ENCODE measurements at regions not wholly inside any gene's neighbourhood (a gene's known extent, or its start where the extent isn't known, plus 50 kb on each side); places are given as distances from the start of the nearest gene placed in this dataset.
"Not testable (repeated sequence)": the region's sequence is repeated elsewhere in the genome, so short reads cannot be mapped to it uniquely, and the experiment has no call there.

DNA sequence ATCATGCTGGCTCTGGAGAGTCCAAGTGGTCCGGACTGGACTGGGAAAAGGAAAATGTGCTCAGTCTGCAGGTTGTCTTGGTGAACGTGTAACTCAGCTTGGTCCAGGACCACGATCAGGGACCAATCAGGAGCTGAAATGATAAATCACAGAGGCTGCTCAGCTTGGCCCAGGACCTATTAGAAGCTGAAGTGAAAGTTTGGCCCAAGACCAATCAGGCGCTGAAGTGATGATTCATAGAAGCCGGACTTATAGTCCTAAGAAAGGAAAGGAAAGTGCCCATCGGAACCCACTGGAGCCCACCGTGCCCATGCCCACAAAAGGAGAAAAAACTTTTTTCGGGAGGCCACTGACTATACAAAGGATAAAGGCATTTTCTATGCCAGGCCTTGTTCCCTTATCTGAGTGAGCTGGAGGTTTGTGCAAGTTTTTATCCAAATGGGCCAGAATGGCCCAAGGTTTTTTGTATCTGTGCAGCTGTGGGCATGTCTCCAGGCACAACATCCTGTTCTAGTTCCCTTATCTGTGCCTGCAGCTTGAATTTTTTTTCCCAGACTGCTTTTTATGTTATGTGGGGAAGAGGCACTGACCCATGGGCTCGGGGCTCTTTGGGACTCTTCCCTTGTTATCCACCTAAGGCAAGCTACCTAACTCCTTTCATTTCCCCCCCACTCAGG is 194.4 kb downstream of the FAM133A start:
- Histone ChIP-seq H3K9me3 (ENCODE audit: severe bottlenecking) (no peaks in the 10 kb centered on the region), H3K4me3 (ENCODE audit: low read depth, low read length) (no peak overlapping the region), H3K27me3 (ENCODE audit: insufficient read depth, low read depth, severe bottlenecking) (peaks cover 43% of the 10 kb centered on the region), H3K36me3 (no peaks in the 10 kb centered on the region), H3K27ac (no peak overlapping the region)
- no peak for DNase-seq
- TF ChIP-seq, protein P1, sequence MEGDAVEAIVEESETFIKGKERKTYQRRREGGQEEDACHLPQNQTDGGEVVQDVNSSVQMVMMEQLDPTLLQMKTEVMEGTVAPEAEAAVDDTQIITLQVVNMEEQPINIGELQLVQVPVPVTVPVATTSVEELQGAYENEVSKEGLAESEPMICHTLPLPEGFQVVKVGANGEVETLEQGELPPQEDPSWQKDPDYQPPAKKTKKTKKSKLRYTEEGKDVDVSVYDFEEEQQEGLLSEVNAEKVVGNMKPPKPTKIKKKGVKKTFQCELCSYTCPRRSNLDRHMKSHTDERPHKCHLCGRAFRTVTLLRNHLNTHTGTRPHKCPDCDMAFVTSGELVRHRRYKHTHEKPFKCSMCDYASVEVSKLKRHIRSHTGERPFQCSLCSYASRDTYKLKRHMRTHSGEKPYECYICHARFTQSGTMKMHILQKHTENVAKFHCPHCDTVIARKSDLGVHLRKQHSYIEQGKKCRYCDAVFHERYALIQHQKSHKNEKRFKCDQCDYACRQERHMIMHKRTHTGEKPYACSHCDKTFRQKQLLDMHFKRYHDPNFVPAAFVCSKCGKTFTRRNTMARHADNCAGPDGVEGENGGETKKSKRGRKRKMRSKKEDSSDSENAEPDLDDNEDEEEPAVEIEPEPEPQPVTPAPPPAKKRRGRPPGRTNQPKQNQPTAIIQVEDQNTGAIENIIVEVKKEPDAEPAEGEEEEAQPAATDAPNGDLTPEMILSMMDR (IDR thresholded peaks at IDR 0.05; ENCODE audit: low read depth, low read length), result no peak

DNA sequence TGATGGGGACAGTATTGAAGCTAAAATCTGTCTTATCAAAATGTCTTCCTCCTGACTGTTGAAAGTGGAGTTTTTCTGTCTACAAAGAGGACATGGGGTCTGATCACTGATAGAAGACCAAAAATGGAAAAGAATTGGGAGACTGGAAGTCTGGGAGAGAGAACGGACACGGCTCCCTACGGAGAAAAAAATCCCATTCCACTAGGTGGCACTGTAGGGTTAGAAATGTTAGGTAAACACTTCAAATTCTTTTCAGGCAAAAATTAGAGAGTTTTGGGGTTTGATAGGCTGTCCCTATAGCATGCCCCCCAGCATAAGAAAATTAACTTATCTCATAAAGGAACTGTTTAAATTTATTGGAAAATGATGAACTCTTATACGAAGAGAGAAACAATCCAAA is 200.5 kb downstream of the FAM133A start:
- H3K27ac ChIP-seq, result no peak overlapping the region
- peak; percentile 11 for DNase-seq
- H3K36me3 ChIP-seq, result no peaks in the 10 kb centered on the region
- H3K27me3 ChIP-seq (ENCODE audit: insufficient read depth, low read depth, severe bottlenecking), result peaks cover 23% of the 10 kb centered on the region
- H3K9me3 ChIP-seq (ENCODE audit: severe bottlenecking), result peaks cover 2% of the 10 kb centered on the region
- TF ChIP-seq, protein P1 (IDR thresholded peaks at IDR 0.05; ENCODE audit: low read depth, low read length), result peak; percentile 43; the same call in 1 of the 2 replicates
- no peak overlapping the region for H3K4me3 ChIP-seq (ENCODE audit: low read depth, low read length)

DNA sequence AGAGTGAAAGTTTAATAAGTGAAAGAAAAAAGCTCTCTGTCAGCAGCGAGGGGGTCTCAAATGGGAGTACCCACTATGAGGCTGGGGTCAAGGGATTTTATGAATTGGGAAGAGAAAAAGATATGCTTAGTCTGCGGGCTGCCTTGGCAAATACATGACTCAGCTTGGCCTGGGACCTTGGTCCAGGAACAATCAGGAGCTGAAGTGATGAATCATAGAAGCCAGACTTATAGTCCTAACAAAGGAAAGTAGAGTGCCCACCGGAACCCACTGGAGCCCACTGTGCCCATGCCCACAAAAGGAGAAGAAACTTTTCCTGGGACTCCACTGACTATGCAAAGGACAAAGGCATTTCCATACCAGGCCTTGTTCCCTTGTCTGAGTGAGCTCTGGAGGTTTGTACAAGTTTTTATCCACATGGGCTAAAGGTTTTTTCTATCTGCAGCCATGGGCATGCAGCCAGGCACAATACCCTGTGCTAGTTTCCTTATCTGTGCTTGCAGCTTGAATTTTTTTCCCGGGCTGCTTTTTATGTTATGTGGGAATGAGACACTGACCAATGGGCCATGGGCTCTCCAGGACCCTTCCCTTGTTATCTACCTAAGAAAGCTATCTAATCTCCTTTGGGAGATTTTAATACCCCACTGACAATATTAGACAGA is 201.7 kb downstream of the FAM133A start:
- peaks cover 15% of the 10 kb centered on the region for H3K27me3 ChIP-seq (ENCODE audit: insufficient read depth, low read depth, severe bottlenecking)
- H3K4me3 ChIP-seq (ENCODE audit: low read depth, low read length), result no peak overlapping the region
- peaks cover 2% of the 10 kb centered on the region for H3K9me3 ChIP-seq (ENCODE audit: severe bottlenecking)
- no peak for DNase-seq
- no peak overlapping the region for H3K27ac ChIP-seq
- TF ChIP-seq, protein P1 (IDR thresholded peaks at IDR 0.05; ENCODE audit: low read depth, low read length), result no peak
- no peaks in the 10 kb centered on the region for H3K36me3 ChIP-seq

DNA sequence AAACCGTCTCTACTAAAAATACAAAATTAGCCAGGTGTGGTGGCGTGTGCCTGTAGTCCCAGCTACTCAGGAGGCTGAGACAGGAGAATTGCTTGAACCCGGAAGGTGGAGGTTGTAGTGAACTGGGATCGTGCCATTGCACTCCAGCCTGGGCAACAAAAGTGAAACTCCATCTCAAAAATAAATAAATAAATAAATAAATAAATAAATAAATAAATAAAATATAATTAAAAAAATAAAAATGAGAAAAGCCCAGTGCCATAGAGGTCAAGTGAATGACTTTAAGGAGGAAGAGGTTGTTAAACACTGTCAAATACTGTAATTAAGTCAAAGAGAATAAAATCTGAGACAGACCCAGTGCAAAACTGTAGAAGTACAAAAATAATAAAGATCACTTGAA is 247.0 kb downstream of the FAM133A start:
- H3K27me3 ChIP-seq (ENCODE audit: insufficient read depth, low read depth, severe bottlenecking), result peaks cover 27% of the 10 kb centered on the region
- H3K36me3 ChIP-seq; H3K9me3 ChIP-seq (ENCODE audit: severe bottlenecking); H3K4me3 ChIP-seq (ENCODE audit: low read depth, low read length); DNase-seq; H3K27ac ChIP-seq: not testable (repeated sequence)

DNA sequence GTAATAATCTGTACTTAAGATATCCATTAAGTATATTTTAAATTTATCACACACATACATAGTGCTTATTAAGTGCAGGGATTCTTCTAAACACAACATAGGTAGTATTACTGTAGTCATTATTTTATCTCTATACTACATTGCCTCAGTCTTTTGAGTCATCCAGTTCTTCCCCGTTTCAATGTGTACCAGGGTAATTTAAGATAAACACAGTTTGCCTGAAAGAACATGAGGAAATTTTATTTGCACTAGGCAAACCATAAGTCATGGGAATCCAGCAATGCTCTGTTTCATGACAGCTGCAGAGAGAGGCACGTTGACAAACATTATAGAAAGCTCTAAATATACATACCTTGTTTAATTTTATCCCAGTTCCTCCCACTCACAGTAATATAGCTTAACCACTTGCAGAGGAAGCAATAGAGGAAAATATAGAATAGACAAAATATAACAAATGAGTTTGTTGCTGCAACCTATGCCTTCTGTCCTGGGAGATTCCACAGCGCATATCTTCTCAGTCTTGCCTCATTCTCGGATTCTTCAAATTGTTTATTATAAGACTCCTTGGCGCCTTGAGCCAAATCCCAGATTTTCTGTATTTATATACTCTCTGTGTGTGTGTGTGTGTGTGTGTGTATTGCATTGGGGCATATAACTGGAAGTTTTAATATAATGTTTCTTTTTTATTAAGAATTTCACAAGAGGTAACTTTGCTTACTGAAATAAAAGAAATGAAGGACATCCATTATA is 258.6 kb downstream of the FAM133A start:
- peaks cover 18% of the 10 kb centered on the region for H3K27me3 ChIP-seq (ENCODE audit: insufficient read depth, low read depth, severe bottlenecking)
- H3K27ac ChIP-seq, result no peak overlapping the region
- DNase-seq, result no peak
- H3K9me3 ChIP-seq (ENCODE audit: severe bottlenecking), result no peaks in the 10 kb centered on the region
- TF ChIP-seq, protein P1 (IDR thresholded peaks at IDR 0.05; ENCODE audit: low read depth, low read length), result no peak
- no peak overlapping the region for H3K4me3 ChIP-seq (ENCODE audit: low read depth, low read length)
- no peaks in the 10 kb centered on the region for H3K36me3 ChIP-seq

DNA sequence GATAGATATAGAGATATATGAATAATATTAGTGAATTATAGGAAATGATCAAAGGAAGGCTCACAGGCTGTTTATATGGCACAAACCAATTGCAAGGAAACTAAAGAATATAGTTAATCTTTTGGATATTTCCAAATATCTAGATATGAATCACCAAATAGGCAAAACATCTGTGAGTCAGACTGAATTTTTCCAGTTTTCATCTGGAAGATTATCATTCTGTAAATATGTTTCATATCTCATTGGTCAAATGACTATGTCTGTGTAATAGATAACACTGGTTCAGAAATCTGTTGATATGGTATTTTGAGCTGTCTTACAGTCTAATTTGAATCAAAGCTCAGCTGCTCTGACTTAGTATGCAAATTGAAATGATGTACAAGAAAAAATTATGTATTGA is 303.6 kb downstream of the FAM133A start:
- DNase-seq, result no peak
- H3K27me3 ChIP-seq (ENCODE audit: insufficient read depth, low read depth, severe bottlenecking), result peaks cover 3% of the 10 kb centered on the region
- no peak overlapping the region for H3K4me3 ChIP-seq (ENCODE audit: low read depth, low read length)
- TF ChIP-seq, protein P1 (IDR thresholded peaks at IDR 0.05; ENCODE audit: low read depth, low read length), result no peak
- no peak overlapping the region for H3K27ac ChIP-seq
- H3K36me3 ChIP-seq, result no peaks in the 10 kb centered on the region
- no peaks in the 10 kb centered on the region for H3K9me3 ChIP-seq (ENCODE audit: severe bottlenecking)

Measured in WERI-Rb-1 (cell line).